Stomach (tissue), 4 donors: ENCODE measurements at regions not wholly inside any gene's neighbourhood (a gene's known extent, or its start where the extent isn't known, plus 50 kb on each side); places are given as distances from the start of the nearest gene placed in this dataset.

ENCODE experiments used
- POLR2A ChIP-seq, 4 donors: fragments of 450-650 bp; IDR thresholded peaks; one replicate each; pipeline ENCODE4 v1.6.1; 2016; ENCODE audit warnings: antibody characterized with exemption in 4 of 4, control low read depth in 2 of 4, mild to moderate bottlenecking in 1 of 4, moderate library complexity in 1 of 4
- POLR2AphosphoS5 ChIP-seq, 3 donors: sonication (generic); formaldehyde crosslinking; IDR thresholded peaks; one replicate each; pipeline ENCODE4 v1.6.1; 2016; ENCODE audit warnings: antibody characterized with exemption in 3 of 3
- TF ChIP-seq, protein P1 (sequence below), 7 experiments: fragments of 450-650 bp in 4 of 7; fragments of 200-600 bp in 3 of 7; sonication (generic) in 3 of 7; IDR thresholded peaks; one replicate each; pipeline ENCODE4 v1.5.1; 2016 to 2019; ENCODE audit warnings: antibody characterized with exemption in 7 of 7, control low read depth in 2 of 7, mild to moderate bottlenecking in 1 of 7

- TF ChIP-seq POLR2AphosphoS5 (IDR thresholded peaks at IDR 0.05): no peak
- no peak for TF ChIP-seq POLR2A (IDR thresholded peaks at IDR 0.05)
- TF ChIP-seq, protein P1, sequence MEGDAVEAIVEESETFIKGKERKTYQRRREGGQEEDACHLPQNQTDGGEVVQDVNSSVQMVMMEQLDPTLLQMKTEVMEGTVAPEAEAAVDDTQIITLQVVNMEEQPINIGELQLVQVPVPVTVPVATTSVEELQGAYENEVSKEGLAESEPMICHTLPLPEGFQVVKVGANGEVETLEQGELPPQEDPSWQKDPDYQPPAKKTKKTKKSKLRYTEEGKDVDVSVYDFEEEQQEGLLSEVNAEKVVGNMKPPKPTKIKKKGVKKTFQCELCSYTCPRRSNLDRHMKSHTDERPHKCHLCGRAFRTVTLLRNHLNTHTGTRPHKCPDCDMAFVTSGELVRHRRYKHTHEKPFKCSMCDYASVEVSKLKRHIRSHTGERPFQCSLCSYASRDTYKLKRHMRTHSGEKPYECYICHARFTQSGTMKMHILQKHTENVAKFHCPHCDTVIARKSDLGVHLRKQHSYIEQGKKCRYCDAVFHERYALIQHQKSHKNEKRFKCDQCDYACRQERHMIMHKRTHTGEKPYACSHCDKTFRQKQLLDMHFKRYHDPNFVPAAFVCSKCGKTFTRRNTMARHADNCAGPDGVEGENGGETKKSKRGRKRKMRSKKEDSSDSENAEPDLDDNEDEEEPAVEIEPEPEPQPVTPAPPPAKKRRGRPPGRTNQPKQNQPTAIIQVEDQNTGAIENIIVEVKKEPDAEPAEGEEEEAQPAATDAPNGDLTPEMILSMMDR (IDR thresholded peaks at IDR 0.05): no peak
These were observed 995.4 kb upstream of the ACO1 start for GRCh38 chr9:31389075-31389474.
